OCI-LY7 (cell line): ENCODE measurements at regions not wholly inside any gene's neighbourhood (a gene's known extent, or its start where the extent isn't known, plus 50 kb on each side); places are given as distances from the start of the nearest gene placed in this dataset.

Experiments
- BruUV-seq: library from RNA; stranded (reverse); fragments of 400-500 nt; replicated peaks from 2 replicates; lab custom pipeline; 2021; lab: Mats Ljungman, UMichigan
- CTCF ChIA-PET: fragments of 300-600 bp; sonication (Branson Sonifier 250); formaldehyde crosslinking; loops from one replicate; lab custom pipeline; 2022; ENCODE audit warnings: antibody characterized with exemption; ENCODE audit not compliant: unreplicated experiment; lab: Charles Lee
- POLR2A ChIA-PET: fragments of 300-600 bp; sonication (Branson Sonifier 250); formaldehyde crosslinking; loops from one replicate; lab custom pipeline; 2022; ENCODE audit warnings: antibody characterized with exemption; lab: Charles Lee
- DNase-seq: peaks from one replicate; pipeline ENCODE4 v3.0.0-alpha.2; 2015; ENCODE audit warnings: low spot score
- H2AFZ ChIP-seq: fragments of 200-600 bp; sonication (generic), shearing (Covaris generic); 2 replicates; pipeline ENCODE4 v1.6.1; 2014; ENCODE audit warnings: mild to moderate bottlenecking, antibody characterized with exemption, low read length, moderate library complexity
- H3K27ac ChIP-seq: fragments of 200-600 bp; sonication (generic); 2 replicates; pipeline ENCODE4 v1.5.1; 2014; ENCODE audit warnings: mixed run types, low read depth, mild to moderate bottlenecking, moderate library complexity, low read length, inconsistent platforms; ENCODE audit not compliant: poor library complexity, severe bottlenecking
- H3K36me3 ChIP-seq: fragments of 200-600 bp; sonication (generic); 2 replicates; pipeline ENCODE4 v1.6.1; 2014; ENCODE audit warnings: mild to moderate bottlenecking, antibody characterized with exemption, low read length, moderate library complexity, mixed read lengths; ENCODE audit not compliant: insufficient read depth
- H3K4me1 ChIP-seq: fragments of 200-600 bp; sonication (generic); 2 replicates; pipeline ENCODE4 v1.5.1; 2014; ENCODE audit warnings: mild to moderate bottlenecking, low read length; ENCODE audit not compliant: insufficient read depth, poor library complexity, severe bottlenecking
- H3K4me2 ChIP-seq: fragments of 200-600 bp; sonication (generic); 2 replicates; pipeline ENCODE4 v1.6.1; 2014; ENCODE audit warnings: mild to moderate bottlenecking, low read length
- H3K4me3 ChIP-seq: fragments of 200-600 bp; sonication (generic); 2 replicates; pipeline ENCODE4 v1.5.1; 2014; ENCODE audit warnings: mild to moderate bottlenecking, low read depth, low read length; ENCODE audit not compliant: poor library complexity, severe bottlenecking
- H3K79me2 ChIP-seq: fragments of 200-600 bp; sonication (generic); 2 replicates; pipeline ENCODE4 v1.6.1; 2016; ENCODE audit warnings: low read depth, mild to moderate bottlenecking, low read length, moderate library complexity, mixed read lengths; ENCODE audit not compliant: insufficient read depth
- H3K9me2 ChIP-seq: fragments of 200-600 bp; sonication (generic); 2 replicates; pipeline ENCODE4 v1.6.1; 2016; ENCODE audit warnings: mild to moderate bottlenecking, low read length, mixed read lengths; ENCODE audit not compliant: insufficient read depth
- H3K9me3 ChIP-seq: fragments of 200-600 bp; sonication (generic); 2 replicates; pipeline ENCODE4 v1.6.1; 2014; ENCODE audit warnings: mild to moderate bottlenecking, mixed run types, low read length, mixed read lengths
- H4K20me1 ChIP-seq: fragments of 200-600 bp; sonication (generic); 2 replicates; pipeline ENCODE4 v1.6.1; 2014; ENCODE audit warnings: mild to moderate bottlenecking, antibody characterized with exemption, low read length, moderate library complexity, mixed read lengths; ENCODE audit not compliant: insufficient read depth
- EZH2phosphoT487 ChIP-seq: fragments of 200-600 bp; sonication (generic); IDR thresholded peaks from 2 replicates; pipeline ENCODE4 v1.6.1; 2018; ENCODE audit warnings: low read depth, borderline replicate concordance, mild to moderate bottlenecking, mixed run types, antibody characterized with exemption, low read length, moderate library complexity, mixed read lengths
- intact Hi-C: fragments of 100-400 bp; cut with micrococcal nuclease; formaldehyde crosslinking; loops from one replicate; pipeline ENCODE4 v1.10.0; 2022; ENCODE audit not compliant: unreplicated experiment
- TF ChIP-seq, protein P1 (sequence below): fragments of 200-600 bp; sonication (generic); conservative IDR thresholded peaks from 2 replicates; pipeline ENCODE4 v1.5.1; 2014; ENCODE audit warnings: mild to moderate bottlenecking, antibody characterized with exemption, low read length, moderate library complexity, mixed read lengths

DNA sequence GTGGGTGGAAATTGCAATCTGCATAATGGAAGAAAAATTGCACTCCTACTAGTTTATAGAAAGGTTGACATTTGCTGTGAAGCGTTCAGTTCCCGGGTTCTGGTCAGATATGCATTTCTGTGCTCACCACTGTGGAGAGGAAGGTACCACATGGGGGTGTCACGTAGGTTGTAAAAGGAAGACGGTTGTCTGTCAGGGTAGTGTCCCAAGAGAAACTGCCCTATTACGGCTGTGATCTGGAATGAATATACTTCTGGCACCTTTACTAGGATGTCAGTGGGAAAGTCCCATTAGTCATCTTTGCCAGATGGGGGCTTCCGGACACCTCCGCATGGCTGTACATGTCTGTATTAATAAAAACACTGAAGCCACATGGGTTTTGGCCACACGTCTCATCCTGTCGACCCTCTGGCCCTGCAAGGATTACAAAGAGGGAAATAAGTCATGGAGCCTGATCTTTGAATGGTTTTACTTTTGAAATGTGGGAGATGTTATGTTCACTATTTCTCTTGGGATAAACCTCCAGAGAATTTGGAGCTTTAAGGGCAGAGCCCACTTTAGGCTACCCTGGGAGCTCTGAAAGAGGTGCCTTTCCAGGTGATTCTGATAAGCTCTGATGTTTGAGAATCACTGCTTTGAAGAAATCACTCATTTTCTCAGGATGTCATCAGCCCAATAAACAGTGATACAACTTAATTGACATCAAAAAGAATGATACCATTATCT, 133.9 kb downstream of the AKAP11 start:
- no peaks in the 10 kb centered on the region for H3K79me2 ChIP-seq
- BruUV-seq, result no TSS peak
- no peak overlapping the region for H3K27ac ChIP-seq
- TF ChIP-seq, protein P1, sequence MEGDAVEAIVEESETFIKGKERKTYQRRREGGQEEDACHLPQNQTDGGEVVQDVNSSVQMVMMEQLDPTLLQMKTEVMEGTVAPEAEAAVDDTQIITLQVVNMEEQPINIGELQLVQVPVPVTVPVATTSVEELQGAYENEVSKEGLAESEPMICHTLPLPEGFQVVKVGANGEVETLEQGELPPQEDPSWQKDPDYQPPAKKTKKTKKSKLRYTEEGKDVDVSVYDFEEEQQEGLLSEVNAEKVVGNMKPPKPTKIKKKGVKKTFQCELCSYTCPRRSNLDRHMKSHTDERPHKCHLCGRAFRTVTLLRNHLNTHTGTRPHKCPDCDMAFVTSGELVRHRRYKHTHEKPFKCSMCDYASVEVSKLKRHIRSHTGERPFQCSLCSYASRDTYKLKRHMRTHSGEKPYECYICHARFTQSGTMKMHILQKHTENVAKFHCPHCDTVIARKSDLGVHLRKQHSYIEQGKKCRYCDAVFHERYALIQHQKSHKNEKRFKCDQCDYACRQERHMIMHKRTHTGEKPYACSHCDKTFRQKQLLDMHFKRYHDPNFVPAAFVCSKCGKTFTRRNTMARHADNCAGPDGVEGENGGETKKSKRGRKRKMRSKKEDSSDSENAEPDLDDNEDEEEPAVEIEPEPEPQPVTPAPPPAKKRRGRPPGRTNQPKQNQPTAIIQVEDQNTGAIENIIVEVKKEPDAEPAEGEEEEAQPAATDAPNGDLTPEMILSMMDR, result no peak
- no peak for TF ChIP-seq EZH2phosphoT487
- H3K4me3 ChIP-seq, result no peak overlapping the region
- ChIA-PET POLR2A (no interaction called here), CTCF (no interaction called here)
- no peaks in the 10 kb centered on the region for H3K4me1 ChIP-seq
- H3K9me2 ChIP-seq, result no peaks in the 10 kb centered on the region
- DNase-seq, result no peak
- no peaks in the 10 kb centered on the region for H3K9me3 ChIP-seq
- H2AFZ ChIP-seq, result no peak overlapping the region
- intact Hi-C loops, result no loop called here
- no peaks in the 10 kb centered on the region for H4K20me1 ChIP-seq
- H3K36me3 ChIP-seq, result no peaks in the 10 kb centered on the region
- no peak overlapping the region for H3K4me2 ChIP-seq

DNA sequence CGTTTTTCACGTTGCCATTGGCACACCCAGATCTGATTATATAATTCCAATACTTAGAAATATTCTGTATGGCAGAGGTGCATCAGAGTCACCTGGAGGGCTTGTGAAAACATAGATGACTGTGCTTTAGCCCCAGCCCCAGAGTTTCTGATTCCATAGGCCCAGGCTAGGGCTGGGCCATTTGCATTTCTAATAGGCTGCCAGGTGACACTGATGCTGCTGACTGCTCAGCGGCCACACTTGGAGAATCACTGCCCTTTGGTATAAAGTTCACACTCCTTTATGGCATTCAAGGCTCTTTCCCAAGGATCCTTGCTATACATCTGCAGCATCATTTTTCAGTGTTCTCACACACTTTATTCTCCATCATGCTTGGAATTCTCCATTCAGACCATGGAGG, 137.1 kb downstream of the AKAP11 start:
- BruUV-seq, result no TSS peak
- Histone ChIP-seq H3K27ac (no peak overlapping the region), H3K4me3 (no peak overlapping the region), H4K20me1 (no peaks in the 10 kb centered on the region), H3K36me3 (no peaks in the 10 kb centered on the region), H3K4me1 (no peaks in the 10 kb centered on the region), H3K4me2 (no peak overlapping the region), H3K9me2 (no peaks in the 10 kb centered on the region), H3K79me2 (no peaks in the 10 kb centered on the region), H2AFZ (no peak overlapping the region), H3K9me3 (no peaks in the 10 kb centered on the region)
- ChIA-PET POLR2A (interaction anchor here (0.8 to 1.0 kb wide), 2 partner anchors 10 to 311 kb away, joined by 3 read pairs; no protein-coding TSS in a partner anchor), CTCF (no interaction called here)
- DNase-seq, result no peak
- no peak for TF ChIP-seq EZH2phosphoT487
- TF ChIP-seq, protein P1, result no peak
- intact Hi-C loops, result no loop called here

GRCh38 chr13:42409551-42409950, 137.6 kb downstream of the AKAP11 start:
- POLR2A ChIA-PET, result interaction anchor here (0.8 kb wide), 1 partner anchor 9 kb away, joined by 3 read pairs; no protein-coding TSS in a partner anchor
- CTCF ChIA-PET, result no interaction called here
- DNase-seq, result no peak
- H3K4me2 ChIP-seq, result no peak overlapping the region
- no peaks in the 10 kb centered on the region for H4K20me1 ChIP-seq
- H3K9me2 ChIP-seq, result no peaks in the 10 kb centered on the region
- H2AFZ ChIP-seq, result no peak overlapping the region
- BruUV-seq, result no TSS peak
- no peaks in the 10 kb centered on the region for H3K79me2 ChIP-seq
- H3K9me3 ChIP-seq, result no peaks in the 10 kb centered on the region
- no peak for TF ChIP-seq EZH2phosphoT487
- TF ChIP-seq, protein P1, result no peak
- no peak overlapping the region for H3K4me3 ChIP-seq
- H3K27ac ChIP-seq, result no peak overlapping the region
- no peaks in the 10 kb centered on the region for H3K36me3 ChIP-seq
- no peaks in the 10 kb centered on the region for H3K4me1 ChIP-seq
- intact Hi-C loops, result no loop called here
